ENCODE measurements at regions not wholly inside any gene's neighbourhood (a gene's known extent, or its start where the extent isn't known, plus 50 kb on each side); places are given as distances from the start of the nearest gene placed in this dataset.

- no peak overlapping the region for H3K27ac ChIP-seq (ENCODE audit: low read depth in 1 of 2, low read length in 1 of 2)
- no peak for DNase-seq (ENCODE audit: low read depth in 6 of 9, low spot score in 9 of 9)
- H3K36me3 ChIP-seq (ENCODE audit: control insufficient read depth in 2 of 2, insufficient read depth in 2 of 2, low read length in 1 of 2), result no peaks in the 10 kb centered on the region
- WGBS, result 95% methylated on average over 6 of the region's 6 CpGs
- H3K9me3 ChIP-seq (ENCODE audit: control insufficient read depth in 2 of 2, insufficient read depth in 1 of 2, low read length in 1 of 2), result peaks cover 0 to 13% of the 10 kb centered on the region in 2 donors
- no peaks in the 10 kb centered on the region for H3K4me1 ChIP-seq (ENCODE audit: control insufficient read depth in 2 of 2, insufficient read depth in 2 of 2, low read length in 2 of 2)
- no peaks in the 10 kb centered on the region for H3K27me3 ChIP-seq (ENCODE audit: control insufficient read depth in 2 of 2, insufficient read depth in 1 of 2, low read length in 1 of 2)
- no peak overlapping the region for H3K4me3 ChIP-seq (ENCODE audit: low read length in 2 of 2)
These were observed 115.3 kb downstream of the HS3ST1 start for GRCh38 chr4:11313157-11313943.

- Histone ChIP-seq H3K36me3 (ENCODE audit: control insufficient read depth in 2 of 2, insufficient read depth in 2 of 2, low read length in 1 of 2) (no peaks in the 10 kb centered on the region), H3K27me3 (ENCODE audit: control insufficient read depth in 2 of 2, insufficient read depth in 1 of 2, low read length in 1 of 2) (no peaks in the 10 kb centered on the region), H3K9me3 (ENCODE audit: control insufficient read depth in 2 of 2, insufficient read depth in 1 of 2, low read length in 1 of 2) (peaks cover 3 to 15% of the 10 kb centered on the region in 2 donors), H3K27ac (ENCODE audit: low read depth in 1 of 2, low read length in 1 of 2) (no peak overlapping the region), H3K4me3 (ENCODE audit: low read length in 2 of 2) (no peak overlapping the region), H3K4me1 (ENCODE audit: control insufficient read depth in 2 of 2, insufficient read depth in 2 of 2, low read length in 2 of 2) (no peaks in the 10 kb centered on the region)
- DNase-seq (ENCODE audit: low read depth in 6 of 9, low spot score in 9 of 9), result no peak
These were observed 116.3 kb downstream of the HS3ST1 start for GRCh38 chr4:11312389-11312788.

GRCh38 chr4:11301075-11301660 lies 127.5 kb downstream of the HS3ST1 start:
- no peaks in the 10 kb centered on the region for H3K36me3 ChIP-seq (ENCODE audit: control insufficient read depth in 2 of 2, insufficient read depth in 2 of 2, low read length in 1 of 2)
- no peak overlapping the region for H3K4me3 ChIP-seq (ENCODE audit: low read length in 2 of 2)
- DNase-seq (ENCODE audit: low read depth in 6 of 9, low spot score in 9 of 9), result no peak
- H3K9me3 ChIP-seq (ENCODE audit: control insufficient read depth in 2 of 2, insufficient read depth in 1 of 2, low read length in 1 of 2), result no peaks in the 10 kb centered on the region
- no peak overlapping the region for H3K27ac ChIP-seq (ENCODE audit: low read depth in 1 of 2, low read length in 1 of 2)
- peaks cover 0 to 3% of the 10 kb centered on the region in 2 donors for H3K4me1 ChIP-seq (ENCODE audit: control insufficient read depth in 2 of 2, insufficient read depth in 2 of 2, low read length in 2 of 2)
- no peaks in the 10 kb centered on the region for H3K27me3 ChIP-seq (ENCODE audit: control insufficient read depth in 2 of 2, insufficient read depth in 1 of 2, low read length in 1 of 2)
- WGBS, result 95% methylated on average over 4 of the region's 4 CpGs

GRCh38 chr4:11299836-11300235 lies 128.9 kb downstream of the HS3ST1 start:
- no peaks in the 10 kb centered on the region for H3K27me3 ChIP-seq (ENCODE audit: control insufficient read depth in 2 of 2, insufficient read depth in 1 of 2, low read length in 1 of 2)
- H3K4me3 ChIP-seq (ENCODE audit: low read length in 2 of 2), result no peak overlapping the region
- DNase-seq (ENCODE audit: low read depth in 6 of 9, low spot score in 9 of 9), result no peak
- H3K36me3 ChIP-seq (ENCODE audit: control insufficient read depth in 2 of 2, insufficient read depth in 2 of 2, low read length in 1 of 2), result no peaks in the 10 kb centered on the region
- no peaks in the 10 kb centered on the region for H3K9me3 ChIP-seq (ENCODE audit: control insufficient read depth in 2 of 2, insufficient read depth in 1 of 2, low read length in 1 of 2)
- H3K27ac ChIP-seq (ENCODE audit: low read depth in 1 of 2, low read length in 1 of 2), result no peak overlapping the region
- H3K4me1 ChIP-seq (ENCODE audit: control insufficient read depth in 2 of 2, insufficient read depth in 2 of 2, low read length in 2 of 2), result peaks cover 0 to 3% of the 10 kb centered on the region in 2 donors
- 95% methylated on average over 5 of the region's 5 CpGs for WGBS

GRCh38 chr4:11299016-11299415 lies 129.7 kb downstream of the HS3ST1 start:
- peaks cover 5 to 7% of the 10 kb centered on the region in 2 donors for H3K4me1 ChIP-seq (ENCODE audit: control insufficient read depth in 2 of 2, insufficient read depth in 2 of 2, low read length in 2 of 2)
- WGBS, result 93% methylated on average over 6 of the region's 6 CpGs
- no peak overlapping the region for H3K4me3 ChIP-seq (ENCODE audit: low read length in 2 of 2)
- H3K27ac ChIP-seq (ENCODE audit: low read depth in 1 of 2, low read length in 1 of 2), result no peak overlapping the region
- no peaks in the 10 kb centered on the region for H3K36me3 ChIP-seq (ENCODE audit: control insufficient read depth in 2 of 2, insufficient read depth in 2 of 2, low read length in 1 of 2)
- no peaks in the 10 kb centered on the region for H3K9me3 ChIP-seq (ENCODE audit: control insufficient read depth in 2 of 2, insufficient read depth in 1 of 2, low read length in 1 of 2)
- no peak for DNase-seq (ENCODE audit: low read depth in 6 of 9, low spot score in 9 of 9)
- H3K27me3 ChIP-seq (ENCODE audit: control insufficient read depth in 2 of 2, insufficient read depth in 1 of 2, low read length in 1 of 2), result no peaks in the 10 kb centered on the region

GRCh38 chr4:11298451-11298850 lies 130.2 kb downstream of the HS3ST1 start:
- H3K4me1 ChIP-seq (ENCODE audit: control insufficient read depth in 2 of 2, insufficient read depth in 2 of 2, low read length in 2 of 2), result peaks cover 5 to 8% of the 10 kb centered on the region in 2 donors
- H3K9me3 ChIP-seq (ENCODE audit: control insufficient read depth in 2 of 2, insufficient read depth in 1 of 2, low read length in 1 of 2), result no peaks in the 10 kb centered on the region
- no peak overlapping the region for H3K4me3 ChIP-seq (ENCODE audit: low read length in 2 of 2)
- no peaks in the 10 kb centered on the region for H3K36me3 ChIP-seq (ENCODE audit: control insufficient read depth in 2 of 2, insufficient read depth in 2 of 2, low read length in 1 of 2)
- H3K27ac ChIP-seq (ENCODE audit: low read depth in 1 of 2, low read length in 1 of 2), result no peak overlapping the region
- no peak for DNase-seq (ENCODE audit: low read depth in 6 of 9, low spot score in 9 of 9)
- WGBS, result 91% methylated on average over 1 of the region's 1 CpG
- H3K27me3 ChIP-seq (ENCODE audit: control insufficient read depth in 2 of 2, insufficient read depth in 1 of 2, low read length in 1 of 2), result no peaks in the 10 kb centered on the region

- Histone ChIP-seq H3K4me3 (ENCODE audit: low read length in 2 of 2) (no peak overlapping the region), H3K27ac (ENCODE audit: low read depth in 1 of 2, low read length in 1 of 2) (no peak overlapping the region), H3K4me1 (ENCODE audit: control insufficient read depth in 2 of 2, insufficient read depth in 2 of 2, low read length in 2 of 2) (peaks cover 5 to 8% of the 10 kb centered on the region in 2 donors), H3K36me3 (ENCODE audit: control insufficient read depth in 2 of 2, insufficient read depth in 2 of 2, low read length in 1 of 2) (no peaks in the 10 kb centered on the region), H3K27me3 (ENCODE audit: control insufficient read depth in 2 of 2, insufficient read depth in 1 of 2, low read length in 1 of 2) (no peaks in the 10 kb centered on the region), H3K9me3 (ENCODE audit: control insufficient read depth in 2 of 2, insufficient read depth in 1 of 2, low read length in 1 of 2) (no peaks in the 10 kb centered on the region)
- 60% methylated on average over 3 of the region's 3 CpGs for WGBS
- peak in 1 of 9 donors; percentile 20 for DNase-seq (ENCODE audit: low read depth in 6 of 9, low spot score in 9 of 9)
These were observed 131.1 kb downstream of the HS3ST1 start for GRCh38 chr4:11297627-11298026.

GRCh38 chr4:11297201-11297600 lies 131.5 kb downstream of the HS3ST1 start:
- H3K4me3 ChIP-seq (ENCODE audit: low read length in 2 of 2), result no peak overlapping the region
- H3K27me3 ChIP-seq (ENCODE audit: control insufficient read depth in 2 of 2, insufficient read depth in 1 of 2, low read length in 1 of 2), result no peaks in the 10 kb centered on the region
- no peak for DNase-seq (ENCODE audit: low read depth in 6 of 9, low spot score in 9 of 9)
- H3K9me3 ChIP-seq (ENCODE audit: control insufficient read depth in 2 of 2, insufficient read depth in 1 of 2, low read length in 1 of 2), result no peaks in the 10 kb centered on the region
- H3K27ac ChIP-seq (ENCODE audit: low read depth in 1 of 2, low read length in 1 of 2), result no peak overlapping the region
- WGBS, result 92% methylated on average over 4 of the region's 4 CpGs
- peaks cover 5 to 8% of the 10 kb centered on the region in 2 donors for H3K4me1 ChIP-seq (ENCODE audit: control insufficient read depth in 2 of 2, insufficient read depth in 2 of 2, low read length in 2 of 2)
- no peaks in the 10 kb centered on the region for H3K36me3 ChIP-seq (ENCODE audit: control insufficient read depth in 2 of 2, insufficient read depth in 2 of 2, low read length in 1 of 2)

GRCh38 chr4:11293866-11294265 lies 134.8 kb downstream of the HS3ST1 start:
- Histone ChIP-seq H3K27ac (ENCODE audit: low read depth in 1 of 2, low read length in 1 of 2) (no peak overlapping the region), H3K4me3 (ENCODE audit: low read length in 2 of 2) (no peak overlapping the region), H3K4me1 (ENCODE audit: control insufficient read depth in 2 of 2, insufficient read depth in 2 of 2, low read length in 2 of 2) (peaks cover 5 to 8% of the 10 kb centered on the region in 2 donors), H3K36me3 (ENCODE audit: control insufficient read depth in 2 of 2, insufficient read depth in 2 of 2, low read length in 1 of 2) (no peaks in the 10 kb centered on the region), H3K9me3 (ENCODE audit: control insufficient read depth in 2 of 2, insufficient read depth in 1 of 2, low read length in 1 of 2) (no peaks in the 10 kb centered on the region), H3K27me3 (ENCODE audit: control insufficient read depth in 2 of 2, insufficient read depth in 1 of 2, low read length in 1 of 2) (no peaks in the 10 kb centered on the region)
- 91% methylated on average over 1 of the region's 1 CpG for WGBS
- DNase-seq (ENCODE audit: low read depth in 6 of 9, low spot score in 9 of 9), result no peak

All from thymus (tissue), 11 donors.